Type B pancreatic cell (in vitro differentiated cells): ENCODE measurements at regions not wholly inside any gene's neighbourhood (a gene's known extent, or its start where the extent isn't known, plus 50 kb on each side); places are given as distances from the start of the nearest gene placed in this dataset.

Source experiments
- DNase-seq: peaks from one replicate; pipeline ENCODE4 v3.0.0; 2021; ENCODE audit warnings: mixed read lengths; ENCODE audit not compliant: unreplicated experiment; ENCODE audit errors: extremely low spot score
- H3K27ac Mint-ChIP-seq: 2 replicates; pipeline ENCODE4 v1.8.0; 2021; ENCODE audit warnings: mild to moderate bottlenecking, mixed read lengths
- H3K27me3 Mint-ChIP-seq: 2 replicates; pipeline ENCODE4 v1.8.0; 2021; ENCODE audit warnings: mixed read lengths
- H3K36me3 Mint-ChIP-seq: 2 replicates; pipeline ENCODE4 v1.8.0; 2021; ENCODE audit warnings: mixed read lengths
- H3K4me1 Mint-ChIP-seq: one replicate; pipeline ENCODE4 v1.8.0; 2021; ENCODE audit warnings: mixed read lengths; ENCODE audit not compliant: unreplicated experiment
- H3K4me3 Mint-ChIP-seq: 2 replicates; pipeline ENCODE4 v1.8.0; 2021; ENCODE audit warnings: mild to moderate bottlenecking, mixed read lengths
- H3K9me3 Mint-ChIP-seq: 2 replicates; pipeline ENCODE4 v1.8.0; 2021; ENCODE audit warnings: mixed read lengths
- TF ChIP-seq, protein P1 (sequence below): fragments of 200-600 bp; sonication (generic); conservative IDR thresholded peaks from 2 replicates; pipeline ENCODE4 v1.5.0; 2021; ENCODE audit warnings: antibody characterized with exemption, mild to moderate bottlenecking

DNA sequence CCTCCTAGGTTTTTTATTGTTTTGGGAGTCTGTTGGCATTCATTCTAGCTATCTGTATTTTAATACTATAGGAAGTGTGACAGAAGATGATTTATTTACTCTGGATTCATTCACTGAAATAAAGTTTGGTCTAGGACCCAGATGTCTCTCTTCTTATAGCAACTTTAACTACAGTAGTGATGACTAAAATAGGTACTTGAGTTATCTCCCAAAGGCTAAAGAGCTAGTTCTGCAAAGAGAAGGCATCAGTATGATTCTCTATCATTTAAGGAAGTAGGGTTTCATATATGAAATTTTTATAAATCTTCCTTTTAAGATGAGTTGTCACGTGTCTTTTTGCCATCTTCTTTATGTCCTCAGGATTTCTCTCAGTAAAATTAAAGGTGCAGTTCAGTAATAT is 507.4 kb downstream of the KCTD12 start:
- Mint-ChIP-seq H3K27ac (no peak overlapping the region), H3K9me3 (peaks cover 6% of the 10 kb centered on the region), H3K4me3 (no peak overlapping the region), H3K4me1 (peaks cover 6% of the 10 kb centered on the region), H3K27me3 (peaks cover 9% of the 10 kb centered on the region), H3K36me3 (peaks cover 3% of the 10 kb centered on the region)
- DNase-seq: no peak
- TF ChIP-seq, protein P1, sequence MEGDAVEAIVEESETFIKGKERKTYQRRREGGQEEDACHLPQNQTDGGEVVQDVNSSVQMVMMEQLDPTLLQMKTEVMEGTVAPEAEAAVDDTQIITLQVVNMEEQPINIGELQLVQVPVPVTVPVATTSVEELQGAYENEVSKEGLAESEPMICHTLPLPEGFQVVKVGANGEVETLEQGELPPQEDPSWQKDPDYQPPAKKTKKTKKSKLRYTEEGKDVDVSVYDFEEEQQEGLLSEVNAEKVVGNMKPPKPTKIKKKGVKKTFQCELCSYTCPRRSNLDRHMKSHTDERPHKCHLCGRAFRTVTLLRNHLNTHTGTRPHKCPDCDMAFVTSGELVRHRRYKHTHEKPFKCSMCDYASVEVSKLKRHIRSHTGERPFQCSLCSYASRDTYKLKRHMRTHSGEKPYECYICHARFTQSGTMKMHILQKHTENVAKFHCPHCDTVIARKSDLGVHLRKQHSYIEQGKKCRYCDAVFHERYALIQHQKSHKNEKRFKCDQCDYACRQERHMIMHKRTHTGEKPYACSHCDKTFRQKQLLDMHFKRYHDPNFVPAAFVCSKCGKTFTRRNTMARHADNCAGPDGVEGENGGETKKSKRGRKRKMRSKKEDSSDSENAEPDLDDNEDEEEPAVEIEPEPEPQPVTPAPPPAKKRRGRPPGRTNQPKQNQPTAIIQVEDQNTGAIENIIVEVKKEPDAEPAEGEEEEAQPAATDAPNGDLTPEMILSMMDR: no peak

DNA sequence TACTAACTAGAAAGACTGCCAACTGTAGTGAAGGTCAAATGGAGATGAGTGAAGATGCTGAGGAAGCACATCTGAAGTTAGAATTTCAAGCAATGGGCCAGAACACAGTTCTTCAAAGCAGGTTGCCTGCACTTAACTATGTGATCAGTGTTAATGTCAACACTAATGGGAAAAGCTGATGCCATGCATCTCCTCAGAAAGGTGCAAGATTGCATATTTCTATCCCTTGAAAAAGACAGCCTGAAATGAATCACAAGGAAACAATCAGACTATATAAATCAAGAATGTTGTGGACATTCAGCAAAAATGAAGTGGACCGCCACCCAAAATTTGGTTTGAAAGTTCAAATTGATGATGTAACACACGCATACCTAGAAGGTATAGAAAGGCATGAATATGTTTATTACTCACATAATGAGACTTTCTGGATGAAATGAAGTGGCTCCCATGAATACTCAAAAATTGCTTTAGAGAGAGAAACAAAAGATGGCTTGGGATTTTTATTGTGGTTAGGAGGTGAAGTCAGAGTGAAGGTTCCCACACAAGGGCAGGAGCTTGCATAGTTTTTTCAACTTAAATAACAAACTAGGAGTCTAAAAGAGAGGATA is 522.4 kb downstream of the KCTD12 start:
- no peaks in the 10 kb centered on the region for H3K36me3 Mint-ChIP-seq
- H3K9me3 Mint-ChIP-seq: peaks cover 5% of the 10 kb centered on the region
- peaks cover 7% of the 10 kb centered on the region for H3K27me3 Mint-ChIP-seq
- no peak overlapping the region for H3K27ac Mint-ChIP-seq
- no peaks in the 10 kb centered on the region for H3K4me1 Mint-ChIP-seq
- TF ChIP-seq, protein P1: no peak
- H3K4me3 Mint-ChIP-seq: no peak overlapping the region
- no peak for DNase-seq

DNA sequence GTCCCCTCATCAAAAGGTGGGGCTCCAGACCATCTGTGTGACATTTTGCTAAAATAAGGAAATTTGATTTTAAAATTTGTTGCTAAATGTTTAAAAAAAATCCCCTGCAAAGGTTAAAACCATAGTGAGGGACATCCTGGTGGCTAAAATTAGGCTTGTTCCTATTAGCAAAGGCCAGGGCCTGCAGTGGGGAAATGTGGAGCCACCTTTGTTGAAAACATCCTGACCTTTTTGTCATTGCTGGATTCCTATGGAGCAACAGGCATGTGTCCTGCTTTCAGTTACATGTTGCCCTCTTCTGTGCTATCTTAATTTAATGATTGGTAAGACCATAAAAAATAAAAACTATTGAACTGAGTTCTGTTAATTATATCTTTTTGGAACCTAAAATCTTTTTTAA is 524.3 kb downstream of the KCTD12 start:
- Mint-ChIP-seq H3K4me1 (no peaks in the 10 kb centered on the region), H3K27me3 (peaks cover 8% of the 10 kb centered on the region), H3K27ac (no peak overlapping the region), H3K4me3 (no peak overlapping the region), H3K9me3 (peaks cover 5% of the 10 kb centered on the region), H3K36me3 (no peaks in the 10 kb centered on the region)
- DNase-seq: no peak
- TF ChIP-seq, protein P1: no peak

DNA sequence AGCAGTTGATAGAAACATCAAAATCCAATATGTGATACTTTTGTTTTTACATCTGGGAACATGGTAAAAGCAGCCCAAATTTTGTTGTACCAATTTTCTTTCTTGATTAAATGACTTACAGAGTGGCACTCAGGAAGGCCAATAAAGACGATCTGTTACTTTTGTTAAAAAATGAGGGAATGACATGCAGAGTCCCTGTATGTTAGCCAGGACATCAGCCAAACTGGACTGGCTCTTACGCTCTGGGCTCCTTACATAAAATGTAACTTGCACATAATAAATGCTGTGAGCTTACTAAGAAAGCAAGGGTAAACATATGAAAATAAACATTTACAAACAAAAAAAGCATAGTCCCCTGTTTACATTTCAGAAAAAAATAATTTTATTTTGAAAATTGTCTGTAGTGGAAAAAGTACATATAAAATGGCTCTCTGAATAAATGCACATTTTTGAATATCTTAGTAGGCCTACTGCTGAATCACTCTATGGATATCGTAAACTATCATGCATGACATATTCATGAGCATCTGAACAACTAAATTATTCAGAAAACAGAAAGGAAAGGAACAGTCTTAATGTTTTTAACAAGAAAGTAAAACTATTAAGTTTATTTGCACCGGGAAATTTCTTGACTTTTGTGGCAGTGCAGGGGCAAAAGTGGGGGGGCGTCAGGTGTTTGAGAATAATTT is 534.5 kb downstream of the KCTD12 start:
- DNase-seq: no peak
- no peaks in the 10 kb centered on the region for H3K36me3 Mint-ChIP-seq
- no peak overlapping the region for H3K27ac Mint-ChIP-seq
- H3K27me3 Mint-ChIP-seq: peaks cover 7% of the 10 kb centered on the region
- H3K9me3 Mint-ChIP-seq: peaks cover 3% of the 10 kb centered on the region
- TF ChIP-seq, protein P1: no peak
- H3K4me3 Mint-ChIP-seq: no peak overlapping the region
- H3K4me1 Mint-ChIP-seq: peaks cover 6% of the 10 kb centered on the region

DNA sequence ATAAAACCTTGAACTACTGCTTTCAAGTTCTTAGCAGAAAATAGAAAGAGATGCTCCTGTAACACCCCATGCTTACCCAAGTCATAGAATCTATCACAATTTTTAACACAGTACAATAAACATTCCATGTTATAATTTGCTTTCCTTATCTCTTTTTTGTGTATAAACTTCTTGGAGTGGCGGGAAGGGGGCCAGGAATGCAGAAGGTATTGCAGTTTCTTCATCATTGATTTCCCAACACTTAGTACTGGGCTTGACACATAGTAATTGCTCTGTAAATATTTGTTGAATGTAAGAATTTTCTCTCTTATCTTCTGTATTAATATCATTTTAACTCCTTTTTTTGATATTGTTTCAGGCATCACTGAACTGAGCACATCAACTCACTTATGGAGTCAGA is 535.8 kb downstream of the KCTD12 start:
- TF ChIP-seq, protein P1: no peak
- Mint-ChIP-seq H3K9me3 (peaks cover 8% of the 10 kb centered on the region), H3K27ac (no peak overlapping the region), H3K36me3 (no peaks in the 10 kb centered on the region), H3K4me1 (peaks cover 6% of the 10 kb centered on the region), H3K27me3 (peaks cover 7% of the 10 kb centered on the region), H3K4me3 (no peak overlapping the region)
- DNase-seq: no peak
